GM21390 (cell line): ENCODE measurements at regions not wholly inside any gene's neighbourhood (a gene's known extent, or its start where the extent isn't known, plus 50 kb on each side); places are given as distances from the start of the nearest gene placed in this dataset.
A peak's percentile ranks its signal among the peaks of the same experiment; 100 is the strongest.
"Not testable (repeated sequence)": the region's sequence is repeated elsewhere in the genome, so short reads cannot be mapped to it uniquely, and the experiment has no call there.

Source experiments
- ATAC-seq: cut with Tn5 transposase; IDR thresholded peaks from one replicate; pipeline ENCODE4 v1.9.1; 2021; ENCODE audit not compliant: unreplicated experiment

DNA sequence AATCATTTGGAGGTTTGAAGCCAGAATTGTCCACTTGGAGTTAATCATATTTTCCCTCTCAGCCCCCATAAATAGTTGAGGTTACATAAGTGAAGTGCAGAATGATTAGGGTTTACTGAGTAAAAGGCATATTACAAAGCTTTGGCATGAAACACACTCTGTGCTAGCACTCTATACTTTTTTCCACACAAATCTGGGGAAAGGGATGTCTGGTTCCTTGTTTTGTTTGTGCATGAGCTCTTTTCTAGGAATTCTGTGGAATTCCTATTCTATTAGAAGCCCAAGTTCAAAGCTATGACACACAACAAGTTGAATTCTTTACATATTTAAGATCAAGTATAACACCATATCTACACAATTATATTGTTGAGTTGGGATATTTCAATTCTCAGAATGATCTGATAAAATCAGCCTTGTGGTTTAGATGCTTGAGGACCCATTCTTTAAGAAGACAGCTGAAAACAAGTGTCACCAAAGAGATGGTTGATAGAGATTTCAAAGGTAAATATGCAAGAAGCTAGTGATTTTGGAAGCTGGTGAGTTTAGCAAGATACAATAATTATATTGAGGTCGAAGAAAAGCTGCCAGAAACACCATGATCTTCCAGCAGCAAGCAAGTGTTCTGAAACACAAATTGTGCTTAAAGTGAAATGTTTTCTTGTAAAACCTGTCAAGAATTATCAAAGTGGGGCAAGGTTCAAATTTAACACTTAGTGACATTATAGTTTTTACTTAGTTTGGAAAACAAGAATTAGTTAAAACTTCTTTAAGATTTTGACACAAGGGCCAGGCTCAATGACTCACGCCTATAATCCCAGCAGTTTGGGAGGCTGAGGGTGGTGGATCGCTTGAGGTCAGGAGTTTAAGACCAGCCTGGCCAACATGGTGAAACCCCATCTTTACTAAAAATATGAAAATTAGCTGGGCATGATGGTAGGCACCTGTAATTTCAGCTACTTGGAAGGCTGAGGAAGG, 122.6 kb downstream of the INHBA start:
- no peak for ATAC-seq

DNA sequence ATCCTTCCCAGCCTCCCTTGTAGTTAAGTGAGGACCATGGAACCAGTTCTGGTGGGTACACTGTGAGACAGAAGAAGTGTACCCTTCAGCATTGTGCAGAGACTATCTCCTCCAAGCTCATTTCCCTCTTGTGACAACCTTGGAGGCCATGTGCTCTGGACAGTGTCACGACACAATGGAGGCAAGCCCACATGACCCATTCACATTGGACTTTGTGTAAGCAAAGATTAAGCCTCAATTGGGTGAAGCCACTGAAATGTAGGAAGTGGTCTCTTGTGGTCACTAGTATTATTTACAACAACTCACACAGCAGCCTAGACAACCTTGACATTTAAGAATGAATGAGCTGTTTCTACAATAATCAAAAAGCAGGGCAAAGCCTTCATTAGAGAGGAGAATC, 124.2 kb downstream of the INHBA start:
- no peak for ATAC-seq

DNA sequence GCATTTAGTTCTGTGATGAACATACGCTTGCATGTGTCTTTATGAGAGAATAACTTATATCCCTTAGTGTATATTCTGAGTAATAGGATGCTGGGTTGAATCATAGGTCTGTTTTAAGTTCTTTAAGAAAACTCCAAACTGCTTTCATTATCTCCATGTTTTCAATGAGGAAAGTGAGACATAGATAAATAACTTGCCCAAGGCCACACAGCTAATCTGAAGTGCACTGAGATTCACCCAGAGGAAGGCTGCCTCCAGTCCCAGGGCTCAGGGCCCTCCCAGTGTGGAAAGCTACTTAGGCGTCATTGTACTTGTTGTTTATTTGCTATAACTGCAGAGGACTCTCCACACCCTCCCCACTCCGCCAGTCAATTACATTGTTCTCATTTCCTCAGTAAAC, 126.7 kb downstream of the INHBA start:
- ATAC-seq = no peak

DNA sequence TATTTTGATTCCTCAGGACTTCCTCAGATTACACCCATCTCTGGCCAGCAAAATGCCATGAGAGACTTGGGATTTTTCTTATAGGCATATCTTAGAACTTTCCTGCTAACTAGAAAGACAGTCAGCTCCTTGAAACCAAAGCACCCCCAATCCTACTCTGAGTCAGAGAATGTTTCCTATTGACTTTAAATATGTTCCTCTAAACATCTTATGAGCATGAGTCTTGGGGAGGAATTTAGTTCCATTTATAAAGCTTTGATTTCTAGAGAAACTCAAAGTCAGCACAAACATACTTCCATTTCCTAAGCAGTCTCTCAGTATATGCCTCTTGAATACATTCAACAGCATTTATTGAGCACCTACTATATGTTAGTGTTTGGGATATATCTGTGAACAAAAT, 128.5 kb downstream of the INHBA start:
- ATAC-seq = no peak

DNA sequence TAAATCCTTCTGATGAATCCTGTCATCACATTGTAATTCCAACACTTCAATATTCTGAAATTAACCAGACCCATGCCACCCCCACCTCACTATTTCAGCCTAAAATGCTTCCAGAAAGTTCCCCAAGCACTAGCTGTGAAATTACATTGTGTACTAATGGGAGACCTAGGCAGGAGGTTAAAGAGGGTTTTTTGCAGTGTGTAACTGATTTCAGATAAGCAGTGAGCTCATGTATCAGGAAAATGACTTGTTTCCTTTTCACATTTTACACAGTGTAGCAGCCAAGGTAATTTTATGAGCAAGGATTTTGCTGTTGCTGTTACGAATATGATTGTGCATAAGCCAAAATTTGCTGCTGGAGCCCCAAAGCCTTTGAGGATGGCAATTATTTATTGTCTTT, 129.0 kb downstream of the INHBA start:
- ATAC-seq = no peak

DNA sequence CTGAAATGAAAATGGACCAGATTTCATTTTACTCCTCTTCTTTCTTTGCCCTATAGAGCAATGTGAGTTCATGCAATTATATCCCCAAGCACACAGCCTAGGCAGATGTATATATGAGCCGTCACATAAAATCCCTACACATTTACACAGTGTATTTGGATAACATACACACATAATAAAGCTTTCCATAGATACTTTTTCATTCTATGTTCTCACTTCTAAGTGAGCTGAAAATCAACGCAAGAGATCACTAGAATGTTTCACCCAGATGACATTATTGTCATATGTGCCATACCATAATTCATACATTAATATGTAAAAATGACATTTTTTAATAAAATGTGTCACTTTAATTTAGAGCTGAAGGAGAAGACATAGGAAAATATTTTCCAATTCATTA, 129.4 kb downstream of the INHBA start:
- no peak for ATAC-seq

DNA sequence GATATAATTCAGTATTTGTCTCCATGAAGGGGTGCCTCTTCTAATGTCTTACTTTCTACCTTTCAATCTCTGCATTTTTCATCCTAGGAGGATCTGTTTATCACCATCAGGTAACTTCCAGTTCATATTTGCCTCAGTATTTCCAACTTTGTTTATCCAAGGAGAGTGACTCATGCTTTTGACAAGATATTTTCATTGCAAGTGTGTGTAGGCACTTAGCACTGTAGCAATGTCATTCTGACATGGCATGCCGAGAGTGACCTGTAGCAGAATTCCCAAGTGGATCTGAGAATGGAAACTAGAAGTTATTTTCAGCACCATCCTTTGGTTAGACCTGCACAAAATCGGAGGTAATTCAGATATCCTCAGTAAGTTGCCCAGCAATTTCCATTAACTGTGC, 129.9 kb downstream of the INHBA start:
- ATAC-seq = no peak

DNA sequence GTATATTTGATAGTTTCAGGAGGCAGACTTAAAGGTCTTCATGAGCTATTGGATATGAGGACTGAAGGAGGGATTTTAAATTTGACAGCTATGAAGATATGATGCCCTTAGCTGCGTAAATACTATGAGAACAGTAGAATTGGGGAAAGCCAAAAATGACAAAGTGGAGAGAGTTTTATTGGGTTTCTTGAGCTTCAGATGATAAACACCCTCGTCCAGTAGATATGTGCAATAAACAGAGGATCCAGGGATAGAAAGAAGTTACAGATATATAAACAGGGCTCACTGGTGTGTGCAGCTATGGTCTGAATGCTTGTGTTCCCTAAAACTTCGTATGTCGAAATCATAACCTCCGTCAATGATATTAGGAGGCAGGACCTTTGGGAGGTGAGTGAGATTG, 131.3 kb downstream of the INHBA start:
- no peak for ATAC-seq

DNA sequence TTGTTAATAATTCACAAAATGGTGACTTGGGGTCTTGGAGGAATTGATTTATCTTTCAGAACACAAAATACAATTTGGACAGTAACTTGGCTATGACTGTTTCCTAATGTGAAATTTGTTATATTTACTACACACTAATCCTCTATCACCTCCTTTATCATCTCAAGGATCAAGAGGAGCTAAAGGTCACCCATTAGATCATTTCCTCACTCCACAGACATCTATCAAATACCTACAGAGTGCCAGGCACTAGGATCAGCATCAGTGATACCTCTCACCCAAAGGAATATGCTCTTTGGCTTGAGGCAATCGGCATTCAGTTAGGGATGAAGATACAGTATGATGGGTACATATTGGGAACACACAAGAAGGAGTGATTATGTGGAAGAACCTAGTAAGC, 132.1 kb downstream of the INHBA start:
- no peak for ATAC-seq

DNA sequence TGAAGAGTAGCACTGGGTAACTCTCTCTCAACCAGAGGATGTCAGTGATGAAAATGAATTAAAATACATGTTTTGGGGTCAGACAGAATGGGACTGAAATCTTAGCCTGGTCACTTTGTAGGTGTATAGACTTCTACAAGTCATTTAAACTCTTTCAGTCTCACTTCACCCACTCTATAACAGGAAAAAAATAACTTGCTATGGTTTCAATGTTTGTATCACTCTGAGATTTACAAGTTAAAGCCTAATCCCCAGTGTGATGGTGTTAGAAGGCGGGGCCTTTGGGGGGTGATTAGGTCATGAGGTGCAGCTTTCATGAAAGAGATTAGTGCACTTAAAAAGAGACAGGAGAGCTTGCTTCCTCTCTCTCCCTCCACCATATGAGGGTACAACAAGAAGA, 134.8 kb downstream of the INHBA start:
- ATAC-seq = peak; percentile 58

DNA sequence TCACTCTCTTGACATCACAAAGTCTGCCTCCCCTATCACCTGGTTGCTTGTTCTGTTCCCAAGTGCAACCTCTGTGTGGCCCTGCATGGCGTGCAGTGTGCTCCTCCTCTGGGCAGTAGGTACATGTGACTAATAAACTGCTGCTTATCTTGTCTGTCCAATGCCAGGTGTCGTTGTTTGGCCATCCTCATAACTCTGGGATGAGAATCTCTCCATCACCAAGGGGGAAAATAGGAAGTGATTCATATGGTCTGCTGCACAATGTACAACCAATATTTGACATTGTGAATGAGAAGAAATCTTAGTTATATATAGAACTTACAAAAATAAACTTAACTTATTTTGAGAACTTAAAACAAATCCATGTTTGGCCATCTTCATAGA, 135.2 kb downstream of the INHBA start:
- ATAC-seq = no peak

DNA sequence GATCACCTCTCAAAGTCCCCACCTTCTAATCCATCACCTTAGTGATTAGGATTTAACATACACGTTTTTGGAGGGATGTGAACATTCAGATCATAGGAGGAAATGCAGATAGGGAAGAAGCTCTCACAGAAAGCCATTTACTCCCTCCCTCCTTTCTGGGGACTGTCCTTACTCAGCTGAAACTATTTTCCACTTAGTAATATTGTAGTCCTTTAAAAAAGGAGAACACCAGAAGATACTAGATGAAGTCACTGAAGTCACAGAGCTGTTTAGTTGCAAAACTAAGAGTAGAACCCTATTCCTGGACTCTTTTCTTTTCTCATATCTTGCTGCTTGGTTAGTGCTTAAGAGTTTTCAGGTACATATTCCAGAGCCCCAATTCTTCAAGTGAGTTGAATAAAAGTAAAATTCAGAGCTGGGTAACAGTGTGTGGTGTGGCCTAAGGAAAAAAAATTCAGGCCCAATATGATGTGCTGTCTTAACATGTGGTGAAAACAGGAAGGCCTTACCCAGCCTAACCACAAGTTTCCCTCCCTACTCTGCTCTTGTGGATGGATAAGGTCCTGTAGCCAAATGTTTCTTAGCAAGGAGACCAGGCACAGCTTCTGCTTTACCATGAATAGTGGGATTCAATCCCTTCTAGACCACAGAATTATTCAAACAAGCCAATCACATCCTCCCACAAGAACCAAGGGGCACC, 135.7 kb downstream of the INHBA start:
- no peak for ATAC-seq

DNA sequence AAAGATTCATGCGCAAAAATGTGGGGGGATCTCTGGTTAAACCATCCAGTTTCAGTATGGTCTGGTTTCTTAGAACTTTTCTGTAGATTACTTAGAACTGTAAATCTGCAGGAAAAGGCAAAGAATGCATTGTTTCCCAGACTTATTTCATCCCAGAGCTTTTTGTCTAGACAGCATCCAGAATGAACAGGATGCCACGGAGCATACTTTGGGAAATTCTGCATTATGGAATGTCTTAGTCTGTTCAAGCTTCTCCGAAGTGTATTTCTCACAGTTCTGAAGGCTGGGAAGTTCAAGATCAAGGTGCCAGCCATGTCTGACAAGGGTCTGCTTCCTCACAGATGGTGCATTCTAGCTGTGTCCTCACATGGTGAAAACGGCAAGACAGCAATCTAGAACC, 136.3 kb downstream of the INHBA start:
- ATAC-seq = no peak

DNA sequence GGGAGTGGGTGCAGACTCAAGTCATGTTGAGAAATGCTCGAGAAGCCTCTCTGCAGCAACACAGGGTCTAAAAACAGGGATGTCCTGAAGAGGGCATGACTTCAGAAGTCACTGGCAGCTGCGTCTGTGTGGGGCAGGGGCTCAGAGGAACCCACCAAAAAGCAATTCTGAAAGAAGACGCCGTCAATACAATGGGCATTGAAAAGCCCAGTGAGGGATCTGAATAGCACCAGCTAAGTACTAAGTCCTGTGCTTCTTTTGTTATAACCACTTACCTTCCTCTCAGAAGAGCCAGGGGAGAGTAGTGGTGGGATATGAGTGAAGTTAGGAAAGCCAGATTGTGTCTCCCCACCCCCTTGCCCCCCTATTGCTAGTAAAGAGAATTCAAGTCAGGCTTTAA, 137.2 kb downstream of the INHBA start:
- no peak for ATAC-seq

DNA sequence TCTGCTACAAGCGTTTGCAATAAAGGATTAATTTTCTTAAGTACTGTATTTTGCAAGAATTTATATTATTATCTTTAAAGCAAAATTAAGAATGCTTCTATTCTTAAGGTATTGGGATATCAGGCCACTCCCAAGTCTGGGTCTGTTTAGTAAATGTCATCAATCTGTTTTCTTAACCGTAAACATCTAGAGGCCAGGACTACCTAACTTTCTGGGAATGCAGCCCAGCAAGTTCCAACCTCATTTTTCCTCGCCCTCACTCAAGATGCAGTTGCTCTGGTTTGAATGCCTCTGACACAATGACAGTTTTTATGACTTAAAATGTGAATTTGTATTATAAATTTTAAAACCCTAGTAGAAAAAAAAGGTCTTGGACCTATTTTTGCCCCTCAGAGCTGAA, 143.5 kb downstream of the INHBA start:
- no peak for ATAC-seq

DNA sequence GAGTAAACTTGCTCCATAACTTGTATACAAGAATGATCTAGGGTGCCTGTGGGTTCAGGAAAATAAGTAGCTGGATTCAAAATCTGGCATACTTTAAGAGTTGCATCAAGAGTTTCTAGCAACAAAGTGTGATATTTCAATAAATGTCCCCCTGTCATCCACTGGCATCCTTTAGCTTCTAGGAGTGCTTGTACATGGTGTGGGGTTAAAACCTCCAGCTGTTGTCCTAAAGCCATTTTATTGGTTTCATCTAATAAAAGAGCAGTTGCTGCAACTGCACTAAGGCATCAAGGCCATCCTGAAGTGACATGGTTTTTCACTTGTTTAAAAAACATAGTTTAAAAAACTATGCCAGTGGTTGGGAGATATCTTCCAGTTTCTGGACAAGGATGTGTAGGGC, 148.4 kb downstream of the INHBA start:
- no peak for ATAC-seq

DNA sequence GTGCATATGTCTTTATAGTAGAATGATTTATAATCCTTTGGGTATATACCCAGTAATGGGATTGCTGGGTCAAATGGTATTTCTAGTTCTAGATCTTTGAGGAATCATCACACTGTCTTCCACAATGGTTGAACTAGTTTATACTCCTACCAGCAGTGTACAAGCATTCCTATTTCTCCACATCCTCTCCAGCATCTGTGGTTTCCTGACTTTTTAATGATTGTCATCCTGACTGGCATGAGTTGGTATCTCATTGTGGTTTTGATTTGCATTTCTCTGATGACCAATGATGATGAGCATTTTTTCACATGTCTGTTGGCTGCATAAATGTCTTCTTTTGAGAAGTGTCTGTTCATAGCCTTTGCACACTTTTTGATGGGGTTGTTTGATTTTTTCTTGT, 152.8 kb downstream of the INHBA start:
- not testable (repeated sequence) for ATAC-seq

DNA sequence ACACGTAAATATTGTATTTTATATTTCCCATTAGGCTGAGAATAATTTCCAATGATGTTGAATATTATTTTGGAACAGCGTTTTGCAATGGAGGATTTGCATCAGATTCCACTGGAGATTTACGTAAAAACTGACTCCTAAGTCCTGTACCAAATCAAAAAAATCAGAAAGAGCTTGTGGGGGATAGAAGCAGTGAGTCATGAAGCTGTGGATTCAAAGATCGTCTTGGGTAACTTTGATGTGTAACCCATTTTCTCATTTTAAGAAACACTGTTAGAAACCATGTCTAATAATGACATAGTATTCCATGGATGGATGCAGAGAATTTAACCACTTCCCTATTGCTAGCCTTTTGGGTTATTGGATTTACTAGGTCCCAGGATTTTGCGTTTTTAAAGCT, 158.6 kb downstream of the INHBA start:
- ATAC-seq = no peak

DNA sequence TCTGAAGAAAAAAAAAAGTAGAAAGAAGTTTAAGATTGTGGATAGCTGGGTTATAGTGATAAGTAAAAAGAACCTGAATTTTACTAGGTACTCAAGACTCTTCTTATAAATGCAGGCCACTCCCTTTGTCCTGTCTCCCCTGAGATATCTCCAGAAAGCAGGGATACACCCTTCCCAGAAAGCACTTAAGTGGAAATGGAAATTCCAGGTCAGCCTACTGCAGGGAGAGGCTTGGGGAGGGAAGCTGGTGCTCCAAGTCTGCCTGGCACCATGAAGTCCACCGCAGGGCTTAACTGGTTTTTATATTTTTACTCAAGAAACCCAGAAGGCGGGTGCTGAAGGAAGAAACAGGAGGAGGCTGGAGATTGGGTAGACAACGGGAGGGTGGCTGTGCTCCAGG, 162.3 kb downstream of the INHBA start:
- ATAC-seq = no peak

DNA sequence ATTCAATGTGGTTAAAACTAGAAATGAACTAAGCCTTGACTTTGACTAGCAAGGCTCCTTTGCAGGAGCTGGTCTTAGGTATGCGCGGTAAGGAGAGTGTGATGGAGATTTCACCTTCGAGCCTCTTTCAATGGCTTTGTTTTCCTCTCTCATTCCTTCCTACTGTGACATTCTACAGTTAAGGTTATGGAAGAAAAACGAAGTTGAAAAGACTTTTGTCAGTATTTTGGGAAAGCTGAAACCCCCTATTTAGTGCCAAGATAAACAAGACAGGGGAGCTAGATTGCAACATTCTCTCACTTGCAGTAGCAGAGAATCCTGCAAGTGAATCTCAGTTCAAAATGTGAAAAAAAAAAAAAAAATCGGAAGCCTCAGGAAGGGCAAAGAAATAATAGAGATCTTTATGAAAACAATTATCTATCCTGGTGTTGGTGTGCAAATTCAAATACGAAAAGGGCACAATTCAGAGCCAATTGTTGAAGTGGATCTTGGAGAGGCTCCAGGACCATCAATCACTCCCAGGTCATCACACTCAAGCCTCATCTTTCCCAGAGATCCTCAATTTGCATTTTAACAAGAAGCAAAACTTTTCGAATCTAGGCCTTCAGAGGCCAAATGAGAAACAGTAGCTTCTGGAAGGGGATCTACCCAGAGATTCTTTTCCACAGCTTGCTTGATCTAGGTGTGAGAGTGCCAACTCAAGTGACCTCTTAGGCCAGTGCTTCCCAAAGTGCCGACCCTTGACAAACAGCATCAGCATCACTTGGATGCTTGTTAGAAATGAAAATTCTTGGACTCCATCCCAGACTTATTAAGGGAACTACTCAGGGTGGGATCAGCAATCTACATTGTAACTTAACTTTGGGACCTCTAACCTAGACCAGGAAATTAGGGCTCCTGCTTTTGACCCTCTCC, 163.8 kb downstream of the INHBA start:
- no peak for ATAC-seq

DNA sequence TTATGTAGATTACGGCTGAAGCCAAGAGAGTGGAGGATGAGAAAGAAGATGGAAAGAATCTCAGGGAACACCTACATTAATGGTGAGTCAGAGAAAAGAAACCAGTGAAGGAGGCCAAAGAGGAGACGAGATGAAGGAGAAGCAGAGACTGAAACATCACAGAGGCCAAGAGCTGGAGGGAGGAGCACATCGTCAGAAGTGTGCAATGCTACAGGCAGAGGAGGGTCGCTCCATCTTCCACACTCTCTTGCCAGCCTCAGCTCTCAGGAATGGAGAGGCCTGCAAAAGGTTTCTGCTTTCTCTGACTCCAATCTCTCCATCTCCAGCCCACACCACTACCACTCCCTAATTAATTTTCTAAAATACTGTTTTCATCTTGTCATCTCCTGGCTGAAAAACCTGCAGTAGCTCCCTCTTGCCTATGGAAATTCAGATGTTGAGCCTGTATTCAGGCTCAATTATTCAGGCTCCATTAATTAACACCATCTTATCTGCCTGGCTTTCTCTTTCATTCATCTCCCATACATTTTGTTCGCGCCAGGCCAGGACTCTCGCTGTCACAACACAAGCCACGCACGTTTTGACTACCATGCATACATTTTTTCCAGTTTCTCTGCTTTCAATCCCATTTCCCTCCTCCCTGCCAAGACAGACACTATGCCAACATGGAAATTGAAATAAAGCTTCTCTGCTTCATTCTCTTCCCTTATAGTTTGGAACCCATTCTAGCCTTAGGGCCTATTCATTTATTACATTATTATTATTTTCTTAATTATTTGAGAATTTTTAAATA, 165.8 kb downstream of the INHBA start:
- ATAC-seq = no peak
